ENCODE measurements at regions not wholly inside any gene's neighbourhood (a gene's known extent, or its start where the extent isn't known, plus 50 kb on each side); places are given as distances from the start of the nearest gene placed in this dataset.

- TF ChIP-seq CTCF (IDR thresholded peaks at IDR 0.05), result no peak
- TF ChIP-seq EP300 (IDR thresholded peaks at IDR 0.05), result no peak
Observed at GRCh38 chr6:134527108-134527787, 209.3 kb upstream of the SGK1 start.

All from suprapubic skin (tissue), 3 donors.